Osteocyte (in vitro differentiated cells): ENCODE measurements at regions not wholly inside any gene's neighbourhood (a gene's known extent, or its start where the extent isn't known, plus 50 kb on each side); places are given as distances from the start of the nearest gene placed in this dataset.

ENCODE experiments used
- DNase-seq: peaks from one replicate; pipeline ENCODE4 v3.0.0; 2021; ENCODE audit warnings: mixed read lengths; ENCODE audit not compliant: unreplicated experiment; ENCODE audit errors: extremely low spot score
- H3K27ac Mint-ChIP-seq: one replicate; pipeline ENCODE4 v1.8.0; 2021; ENCODE audit warnings: mild to moderate bottlenecking, mixed read lengths; ENCODE audit not compliant: unreplicated experiment
- H3K27me3 Mint-ChIP-seq: one replicate; pipeline ENCODE4 v1.8.0; 2021; ENCODE audit warnings: mixed read lengths; ENCODE audit not compliant: unreplicated experiment
- H3K36me3 Mint-ChIP-seq: one replicate; pipeline ENCODE4 v1.8.0; 2021; ENCODE audit warnings: mixed read lengths; ENCODE audit not compliant: unreplicated experiment
- H3K4me1 Mint-ChIP-seq: one replicate; pipeline ENCODE4 v1.8.0; 2021; ENCODE audit warnings: mixed read lengths; ENCODE audit not compliant: unreplicated experiment
- H3K4me3 Mint-ChIP-seq: one replicate; pipeline ENCODE4 v1.8.0; 2021; ENCODE audit warnings: mild to moderate bottlenecking, moderate library complexity, mixed read lengths; ENCODE audit not compliant: unreplicated experiment
- H3K9me3 Mint-ChIP-seq: one replicate; pipeline ENCODE4 v1.8.0; 2021; ENCODE audit warnings: mixed read lengths; ENCODE audit not compliant: unreplicated experiment
- TF ChIP-seq, protein P1 (sequence below): fragments of 200-600 bp; sonication (generic); IDR thresholded peaks from 2 replicates; pipeline ENCODE4 v1.5.0; 2021; ENCODE audit warnings: antibody characterized with exemption, mild to moderate bottlenecking, moderate library complexity

DNA sequence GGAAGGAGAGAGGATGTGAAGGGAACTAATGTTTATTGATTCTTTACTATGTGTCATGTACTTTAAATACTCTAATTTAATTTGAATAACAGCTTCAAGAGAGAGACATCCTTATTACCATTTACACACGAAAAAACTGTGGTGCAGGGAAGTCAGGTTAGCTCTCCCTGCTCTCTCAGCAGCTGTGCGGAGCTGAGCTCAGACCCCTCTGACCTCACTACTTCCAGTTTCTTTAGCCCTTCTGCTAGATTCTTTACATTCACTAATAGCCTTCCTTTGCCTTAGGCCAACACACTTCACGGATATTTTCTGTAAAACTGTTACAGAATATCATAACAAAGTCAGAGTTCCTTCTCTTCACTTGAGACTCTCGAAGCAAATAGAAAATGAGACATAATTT lies 131.3 kb upstream of the ARRDC3 start:
- Mint-ChIP-seq H3K4me1 (peaks cover 23% of the 10 kb centered on the region), H3K27me3 (no peaks in the 10 kb centered on the region), H3K27ac (peak overlapping the region; percentile 91), H3K4me3 (peak overlapping the region; percentile 58), H3K36me3 (no peaks in the 10 kb centered on the region), H3K9me3 (no peaks in the 10 kb centered on the region)
- TF ChIP-seq, protein P1, sequence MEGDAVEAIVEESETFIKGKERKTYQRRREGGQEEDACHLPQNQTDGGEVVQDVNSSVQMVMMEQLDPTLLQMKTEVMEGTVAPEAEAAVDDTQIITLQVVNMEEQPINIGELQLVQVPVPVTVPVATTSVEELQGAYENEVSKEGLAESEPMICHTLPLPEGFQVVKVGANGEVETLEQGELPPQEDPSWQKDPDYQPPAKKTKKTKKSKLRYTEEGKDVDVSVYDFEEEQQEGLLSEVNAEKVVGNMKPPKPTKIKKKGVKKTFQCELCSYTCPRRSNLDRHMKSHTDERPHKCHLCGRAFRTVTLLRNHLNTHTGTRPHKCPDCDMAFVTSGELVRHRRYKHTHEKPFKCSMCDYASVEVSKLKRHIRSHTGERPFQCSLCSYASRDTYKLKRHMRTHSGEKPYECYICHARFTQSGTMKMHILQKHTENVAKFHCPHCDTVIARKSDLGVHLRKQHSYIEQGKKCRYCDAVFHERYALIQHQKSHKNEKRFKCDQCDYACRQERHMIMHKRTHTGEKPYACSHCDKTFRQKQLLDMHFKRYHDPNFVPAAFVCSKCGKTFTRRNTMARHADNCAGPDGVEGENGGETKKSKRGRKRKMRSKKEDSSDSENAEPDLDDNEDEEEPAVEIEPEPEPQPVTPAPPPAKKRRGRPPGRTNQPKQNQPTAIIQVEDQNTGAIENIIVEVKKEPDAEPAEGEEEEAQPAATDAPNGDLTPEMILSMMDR = no peak
- no peak for DNase-seq

DNA sequence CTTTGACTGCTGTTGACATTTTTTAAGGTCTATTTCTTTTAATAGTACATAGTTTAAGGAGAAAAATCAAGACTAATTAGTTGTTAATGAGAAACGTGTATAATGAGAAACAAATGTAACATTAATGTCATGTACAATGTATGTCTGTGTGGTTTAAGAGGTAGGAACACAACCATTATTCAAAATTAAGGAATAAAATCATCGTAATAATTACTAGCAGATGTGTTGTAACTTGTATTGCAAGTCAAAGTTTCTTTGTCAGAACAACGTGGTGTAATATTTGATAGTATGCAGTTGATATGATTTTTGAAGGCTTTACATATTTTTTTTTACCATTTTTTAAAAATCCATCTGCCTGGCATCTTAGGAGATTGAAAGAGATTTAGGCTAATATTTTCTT lies 120.2 kb upstream of the ARRDC3 start:
- no peak for DNase-seq
- H3K4me3 Mint-ChIP-seq = no peak overlapping the region
- H3K9me3 Mint-ChIP-seq = no peaks in the 10 kb centered on the region
- peaks cover 25% of the 10 kb centered on the region for H3K4me1 Mint-ChIP-seq
- TF ChIP-seq, protein P1 = no peak
- no peak overlapping the region for H3K27ac Mint-ChIP-seq
- no peaks in the 10 kb centered on the region for H3K27me3 Mint-ChIP-seq
- no peaks in the 10 kb centered on the region for H3K36me3 Mint-ChIP-seq

DNA sequence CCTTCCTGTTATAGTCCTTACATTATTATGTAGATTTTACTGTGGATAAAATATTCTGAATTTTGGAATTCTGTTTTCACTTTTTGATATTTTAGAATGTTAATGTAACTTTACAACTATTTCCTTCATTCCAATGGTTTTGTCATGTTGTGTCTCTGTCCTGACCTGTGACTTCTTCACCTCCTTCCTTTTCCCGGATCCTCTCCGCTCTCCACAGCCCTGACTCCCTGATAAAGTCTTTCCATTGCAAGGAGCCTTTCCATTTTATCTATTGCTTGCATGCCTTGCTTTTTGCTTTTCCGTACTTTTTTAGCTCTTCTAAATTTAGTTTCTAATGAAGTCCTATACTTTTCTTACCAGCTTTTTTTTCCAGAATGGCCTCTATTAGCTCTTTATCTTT lies 117.6 kb upstream of the ARRDC3 start:
- TF ChIP-seq, protein P1 = no peak
- no peak overlapping the region for H3K4me3 Mint-ChIP-seq
- H3K36me3 Mint-ChIP-seq = no peaks in the 10 kb centered on the region
- no peak for DNase-seq
- no peaks in the 10 kb centered on the region for H3K27me3 Mint-ChIP-seq
- no peak overlapping the region for H3K27ac Mint-ChIP-seq
- no peaks in the 10 kb centered on the region for H3K9me3 Mint-ChIP-seq
- peaks cover 25% of the 10 kb centered on the region for H3K4me1 Mint-ChIP-seq

DNA sequence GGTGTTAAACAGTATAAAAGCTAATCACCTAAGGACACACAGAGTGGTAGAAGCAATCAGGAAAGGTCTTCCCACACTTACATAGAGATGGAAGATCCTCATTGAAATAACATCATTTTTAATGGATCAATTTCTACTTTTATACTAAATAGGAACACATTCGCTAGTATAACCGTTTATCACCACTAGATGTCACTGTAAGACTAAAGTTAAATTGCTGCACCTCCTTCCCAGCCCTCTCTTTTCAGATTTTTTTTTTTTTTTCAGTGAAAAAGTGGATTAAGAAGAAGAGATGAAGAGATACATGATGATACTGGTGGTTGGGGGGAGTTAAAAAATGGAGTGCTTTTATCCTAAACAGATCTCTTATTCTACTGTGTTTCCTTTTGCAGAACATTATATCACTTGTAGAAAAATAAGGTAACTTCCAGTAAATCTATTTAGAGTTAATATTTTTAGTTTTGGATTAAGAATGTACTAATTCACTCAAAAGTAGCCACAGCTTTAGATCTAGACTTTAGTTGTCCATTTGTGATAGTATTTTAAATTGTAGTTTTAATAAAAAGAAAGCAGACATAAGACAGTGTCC lies 116.9 kb upstream of the ARRDC3 start:
- no peaks in the 10 kb centered on the region for H3K9me3 Mint-ChIP-seq
- no peak overlapping the region for H3K27ac Mint-ChIP-seq
- DNase-seq = no peak
- TF ChIP-seq, protein P1 = peak; percentile 78
- H3K4me3 Mint-ChIP-seq = no peak overlapping the region
- H3K4me1 Mint-ChIP-seq = peaks cover 25% of the 10 kb centered on the region
- no peaks in the 10 kb centered on the region for H3K27me3 Mint-ChIP-seq
- no peaks in the 10 kb centered on the region for H3K36me3 Mint-ChIP-seq

DNA sequence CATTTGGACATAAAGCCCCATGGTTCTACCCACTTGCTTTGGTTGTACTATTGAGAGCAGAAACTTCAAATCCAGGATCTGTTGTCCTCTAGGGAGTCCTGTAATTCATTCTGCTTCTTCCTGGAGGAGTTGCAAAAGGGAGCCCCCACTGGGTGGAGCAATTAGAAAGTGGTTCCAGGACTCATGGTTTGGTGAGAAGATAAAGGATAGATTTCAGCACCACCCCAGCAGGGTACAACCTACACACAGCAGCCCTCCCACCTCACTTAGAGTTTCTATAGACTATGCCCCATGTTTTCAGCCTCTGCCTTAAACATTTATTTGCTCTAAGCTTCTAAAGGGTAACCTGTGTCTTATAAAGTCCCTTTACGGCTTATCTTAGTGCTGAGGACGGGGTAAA lies 112.6 kb upstream of the ARRDC3 start:
- no peak for DNase-seq
- Mint-ChIP-seq H3K4me3 (no peak overlapping the region), H3K27ac (no peak overlapping the region), H3K4me1 (peaks cover 13% of the 10 kb centered on the region), H3K36me3 (no peaks in the 10 kb centered on the region), H3K27me3 (no peaks in the 10 kb centered on the region), H3K9me3 (no peaks in the 10 kb centered on the region)
- TF ChIP-seq, protein P1 = no peak
